ENCODE measurements at regions not wholly inside any gene's neighbourhood (a gene's known extent, or its start where the extent isn't known, plus 50 kb on each side); places are given as distances from the start of the nearest gene placed in this dataset.
"Not testable (repeated sequence)": the region's sequence is repeated elsewhere in the genome, so short reads cannot be mapped to it uniquely, and the experiment has no call there.

GRCh38 chr17:36695710-36696109 is 94.3 kb downstream of the MRM1 start:
- DNase-seq, result not testable (repeated sequence)

GRCh38 chr17:36696805-36697204 is 95.4 kb downstream of the MRM1 start:
- DNase-seq, result no peak

- DNase-seq, result no peak
Observed at GRCh38 chr17:36697903-36698530, 96.6 kb downstream of the MRM1 start.

GRCh38 chr17:36701429-36702099 is 100.2 kb downstream of the MRM1 start:
- DNase-seq, result no peak

GRCh38 chr17:36702636-36703035 is 101.3 kb downstream of the MRM1 start:
- no peak for DNase-seq

GRCh38 chr17:36703860-36704266 is 102.5 kb downstream of the MRM1 start:
- no peak for DNase-seq

- peak; percentile 81 for DNase-seq
Observed at GRCh38 chr17:36705283-36705795, 104.0 kb downstream of the MRM1 start.

GRCh38 chr17:36705874-36706731 is 104.7 kb downstream of the MRM1 start:
- peak; percentile 88 for DNase-seq

- no peak for DNase-seq
Observed at GRCh38 chr17:36707904-36708303, 106.5 kb downstream of the MRM1 start.

GRCh38 chr17:36714789-36715188 is 113.4 kb downstream of the MRM1 start:
- no peak for DNase-seq

GRCh38 chr17:36715951-36716350 is 114.6 kb downstream of the MRM1 start:
- DNase-seq, result no peak

GRCh38 chr17:36717088-36717487 is 115.7 kb downstream of the MRM1 start:
- DNase-seq, result no peak

- no peak for DNase-seq
Observed at GRCh38 chr17:36720131-36720530, 118.7 kb downstream of the MRM1 start.

- DNase-seq, result peak; percentile 89
Observed at GRCh38 chr17:36721560-36722120, 120.3 kb downstream of the MRM1 start.

- DNase-seq, result peak; percentile 93
Observed at GRCh38 chr17:36722121-36722902, 120.9 kb downstream of the MRM1 start.

- no peak for DNase-seq
Observed at GRCh38 chr17:36722903-36723263, 121.5 kb downstream of the MRM1 start.

GRCh38 chr17:36723459-36724025 is 122.2 kb downstream of the MRM1 start:
- no peak for DNase-seq

- DNase-seq, result no peak
Observed at GRCh38 chr17:36726199-36726598, 124.8 kb downstream of the MRM1 start.

- DNase-seq, result no peak
Observed at GRCh38 chr17:36727052-36727451, 125.7 kb downstream of the MRM1 start.

GRCh38 chr17:36727577-36727976 is 126.2 kb downstream of the MRM1 start:
- no peak for DNase-seq

GRCh38 chr17:36728030-36728991 is 126.9 kb downstream of the MRM1 start:
- DNase-seq, result no peak
